IMR-90 (cell line): ENCODE measurements at regions not wholly inside any gene's neighbourhood (a gene's known extent, or its start where the extent isn't known, plus 50 kb on each side); places are given as distances from the start of the nearest gene placed in this dataset.

Experiments
- ATAC-seq: fragments of 200-7000 bp; cut with Tn5 transposase; 2 replicates; pipeline ENCODE4 v1.9.1; 2020; ENCODE audit warnings: low read depth, mild to moderate bottlenecking, moderate library complexity
- BruUV-seq: library from RNA; stranded (reverse); fragments of 400-500 nt; replicated peaks from 2 replicates; lab custom pipeline; 2021; lab: Mats Ljungman, UMichigan
- CTCF ChIA-PET: fragments of 300-600 bp; formaldehyde crosslinking; extraction: SDS; loops from one replicate; lab custom pipeline; 2021; ENCODE audit warnings: antibody characterized with exemption; lab: Yijun Ruan, JAX
- POLR2A ChIA-PET: fragments of 300-600 bp; sonication (Branson Sonifier 250); formaldehyde crosslinking; loops from one replicate; lab custom pipeline; 2022; ENCODE audit warnings: antibody characterized with exemption; ENCODE audit not compliant: unreplicated experiment; lab: Charles Lee
- DNase-seq: peaks from one replicate; pipeline ENCODE4 v3.0.0; 2013
- H2AFZ ChIP-seq: replicated peaks from 2 replicates; pipeline ENCODE3; 2013; ENCODE audit warnings: low read length, mild to moderate bottlenecking; ENCODE audit not compliant: poor library complexity
- H2AK5ac ChIP-seq: 2 replicates; pipeline ENCODE4 v1.6.1; 2013; ENCODE audit warnings: low read depth, low read length, inconsistent platforms
- H2AK9ac ChIP-seq: replicated peaks from 2 replicates; pipeline ENCODE3; 2013; ENCODE audit warnings: mild to moderate bottlenecking, low read depth, low read length, moderate library complexity; ENCODE audit not compliant: poor library complexity
- H2BK120ac ChIP-seq: 2 replicates; pipeline ENCODE4 v1.6.1; 2013; ENCODE audit warnings: low read depth, low read length, inconsistent platforms
- H2BK15ac ChIP-seq: 3 replicates; pipeline ENCODE4 v1.6.1; 2013; ENCODE audit warnings: low read depth, low read length, inconsistent platforms
- H2BK20ac ChIP-seq: 2 replicates; pipeline ENCODE4 v1.6.1; 2013; ENCODE audit warnings: low read depth, mild to moderate bottlenecking, inconsistent platforms, low read length, moderate library complexity
- H2BK5ac ChIP-seq: 2 replicates; pipeline ENCODE4 v1.6.1; 2013; ENCODE audit warnings: mild to moderate bottlenecking, low read depth, low read length, inconsistent platforms; ENCODE audit not compliant: poor library complexity, severe bottlenecking
- H3K14ac ChIP-seq: replicated peaks from 2 replicates; pipeline ENCODE4 v1.6.1; 2013; ENCODE audit warnings: low read depth, low read length, inconsistent platforms
- H3K18ac ChIP-seq: 2 replicates; pipeline ENCODE4 v1.6.1; 2013; ENCODE audit warnings: low read depth, low read length, control low read depth
- H3K23ac ChIP-seq: 2 replicates; pipeline ENCODE4 v1.6.1; 2013; ENCODE audit warnings: low read depth, low read length, inconsistent platforms
- H3K27ac ChIP-seq: 2 replicates; pipeline ENCODE4 v1.5.1; 2013; ENCODE audit warnings: mild to moderate bottlenecking, control low read depth, low read length; ENCODE audit not compliant: insufficient read depth
- H3K27me3 ChIP-seq: 2 replicates; pipeline ENCODE4 v1.6.1; 2013; ENCODE audit warnings: low read length; ENCODE audit not compliant: control insufficient read depth, insufficient read depth
- H3K36me3 ChIP-seq: 2 replicates; pipeline ENCODE4 v1.6.1; 2013; ENCODE audit warnings: low read length, mixed read lengths; ENCODE audit not compliant: control insufficient read depth, insufficient read depth
- H3K4ac ChIP-seq: 2 replicates; pipeline ENCODE4 v1.6.1; 2013; ENCODE audit warnings: low read depth, low read length, inconsistent platforms
- H3K4me1 ChIP-seq: 2 replicates; pipeline ENCODE4 v1.6.1; 2013; ENCODE audit warnings: low read length, mixed read lengths; ENCODE audit not compliant: control insufficient read depth, insufficient read depth
- H3K4me2 ChIP-seq: 2 replicates; pipeline ENCODE4 v1.6.1; 2013; ENCODE audit warnings: low read depth, mild to moderate bottlenecking, control low read depth, low read length, moderate library complexity
- H3K4me3 ChIP-seq: 2 replicates; pipeline ENCODE4 v1.5.1; 2013; ENCODE audit warnings: low read depth, mild to moderate bottlenecking, control low read depth, low read length, moderate library complexity; ENCODE audit not compliant: insufficient read depth
- H3K56ac ChIP-seq: 2 replicates; pipeline ENCODE4 v1.6.1; 2013; ENCODE audit warnings: low read length, inconsistent platforms; ENCODE audit not compliant: insufficient read depth; ENCODE audit errors: extremely low read depth
- H3K79me1 ChIP-seq, 2 experiments: 2 replicates each; pipeline ENCODE4 v1.6.1; 2013; ENCODE audit warnings: low read length in 2 of 2, inconsistent platforms in 1 of 2, low read depth in 1 of 2
- H3K9ac ChIP-seq: 2 replicates; pipeline ENCODE4 v1.6.1; 2013; ENCODE audit warnings: low read depth, low read length, control low read depth
- H3K9me1 ChIP-seq: 2 replicates; pipeline ENCODE4 v1.6.1; 2013; ENCODE audit warnings: low read length, inconsistent platforms; ENCODE audit not compliant: insufficient read depth
- H3K9me3 ChIP-seq: 2 replicates; pipeline ENCODE4 v1.6.1; 2013; ENCODE audit warnings: low read length; ENCODE audit not compliant: control insufficient read depth, insufficient read depth
- H4K20me1 ChIP-seq: 2 replicates; pipeline ENCODE4 v1.6.1; 2013; ENCODE audit warnings: low read length, inconsistent platforms; ENCODE audit not compliant: insufficient read depth
- H4K5ac ChIP-seq: 2 replicates; pipeline ENCODE4 v1.6.1; 2013; ENCODE audit warnings: mild to moderate bottlenecking, low read depth, low read length, control low read depth
- H4K8ac ChIP-seq, 2 experiments: 2 replicates each; pipeline ENCODE4 v1.6.1; 2013; ENCODE audit warnings: low read depth in 2 of 2, low read length in 2 of 2, control low read depth in 1 of 2, inconsistent platforms in 1 of 2
- H4K91ac ChIP-seq: 2 replicates; pipeline ENCODE4 v1.6.1; 2013; ENCODE audit warnings: low read depth, low read length, inconsistent platforms; ENCODE audit not compliant: insufficient read depth
- CTCF ChIP-seq: conservative IDR thresholded peaks from 2 replicates; pipeline ENCODE4 v1.5.1; 2012; ENCODE audit warnings: mild to moderate bottlenecking, low read depth, low read length, improper control_type of control experiment
- MXI1 ChIP-seq: IDR thresholded peaks from 2 replicates; pipeline ENCODE4 v1.6.1; 2012; ENCODE audit warnings: low read depth, mild to moderate bottlenecking, low read length, moderate library complexity, borderline replicate concordance
- WGBS, 2 experiments: methylation state at CpG; one replicate each; pipeline versions ENCODE4 v1.1.5 to v1.1.7; 2013; ENCODE audit warnings: missing lambda C conversion rate in 2 of 2; ENCODE audit not compliant: insufficient read length in 1 of 2; ENCODE audit errors: extremely low coverage in 2 of 2; 5-methylcytosine and 5-hydroxymethylcytosine counted together
- dilution Hi-C: fragments of 300-500 bp; cut with HindIII; formaldehyde crosslinking; loops from one replicate; pipeline ENCODE4 v1.14.3; 2018; ENCODE audit warnings: low sequenced_read_pairs; ENCODE audit not compliant: unreplicated experiment
- in situ Hi-C: fragments of 300-500 bp; cut with MboI; formaldehyde crosslinking; loops from 3 replicates; pipeline ENCODE4 v1.14.3; 2019; ENCODE audit warnings: low sequenced_read_pairs, inconsistent platforms, mixed read lengths
- intact Hi-C: fragments of 100-400 bp; cut with micrococcal nuclease; formaldehyde crosslinking; loops from 2 replicates; pipeline ENCODE4 v1.10.0; 2022

GRCh38 chr9:89721971-89722530 is 117.2 kb downstream of the GADD45G start:
- H2BK20ac ChIP-seq, result no peak overlapping the region
- no peak overlapping the region for H3K4me3 ChIP-seq
- H3K4me1 ChIP-seq, result no peaks in the 10 kb centered on the region
- H3K79me1 ChIP-seq, result no peaks in the 10 kb centered on the region
- TF ChIP-seq CTCF, result no peak
- no peak for TF ChIP-seq MXI1
- no peak overlapping the region for H3K27ac ChIP-seq
- no peak overlapping the region for H2AFZ ChIP-seq
- H2AK9ac ChIP-seq, result no peak overlapping the region
- intact Hi-C loops (no loop called here), in situ Hi-C loops (no loop called here), dilution Hi-C loops (no loop called here)
- H4K8ac ChIP-seq, result no peak overlapping the region
- no peak overlapping the region for H3K4me2 ChIP-seq
- H3K4ac ChIP-seq, result no peak overlapping the region
- H3K9ac ChIP-seq, result no peak overlapping the region
- no peak overlapping the region for H3K18ac ChIP-seq
- 87% methylated on average over 4 of the region's 9 CpGs; no CpG with 5 or more reads in 1 of the 2 experiments for WGBS, 2 experiments
- H4K5ac ChIP-seq, result no peak overlapping the region
- H3K36me3 ChIP-seq, result no peaks in the 10 kb centered on the region
- DNase-seq (no peak), ATAC-seq (no peak)
- H2BK120ac ChIP-seq, result no peak overlapping the region
- H3K9me3 ChIP-seq, result no peaks in the 10 kb centered on the region
- no peaks in the 10 kb centered on the region for H4K20me1 ChIP-seq
- no peak overlapping the region for H3K56ac ChIP-seq
- no peak overlapping the region for H2BK5ac ChIP-seq
- ChIA-PET CTCF (interaction anchor here (0.9 kb wide), 1 partner anchor 12 kb away, joined by 4 read pairs; no protein-coding TSS in a partner anchor), POLR2A (no interaction called here)
- no TSS peak for BruUV-seq
- H3K23ac ChIP-seq, result no peak overlapping the region
- H3K9me1 ChIP-seq, result no peaks in the 10 kb centered on the region
- H3K27me3 ChIP-seq, result peaks cover 2% of the 10 kb centered on the region; the same call in 1 of the 2 replicates
- H4K91ac ChIP-seq, result no peak overlapping the region
- H2AK5ac ChIP-seq, result no peak overlapping the region
- H2BK15ac ChIP-seq, result no peak overlapping the region
- no peak overlapping the region for H3K14ac ChIP-seq
